ENCODE measurements at regions not wholly inside any gene's neighbourhood (a gene's known extent, or its start where the extent isn't known, plus 50 kb on each side); places are given as distances from the start of the nearest gene placed in this dataset.

- TF ChIP-seq KLF7 (tag by site-specific recombination; IDR thresholded peaks at IDR 0.05; ENCODE audit: borderline replicate concordance) (no peak), ZNF10 (tag by site-specific recombination; IDR thresholded peaks at IDR 0.05) (no peak), ZNF155 (tag by site-specific recombination; IDR thresholded peaks at IDR 0.05) (no peak), ZNF133 (tag by site-specific recombination; IDR thresholded peaks at IDR 0.05) (no peak), ZNF776 (tag by site-specific recombination; IDR thresholded peaks at IDR 0.05; ENCODE audit: borderline replicate concordance) (no peak), MYNN (tag by site-specific recombination; IDR thresholded peaks at IDR 0.05; ENCODE audit: borderline replicate concordance) (no peak), REPIN1 (tag by site-specific recombination; IDR thresholded peaks at IDR 0.05; ENCODE audit: low read depth) (no peak)
Observed at GRCh38 chr16:54506214-54506580, 219.6 kb upstream of the IRX3 start (continued).

GRCh38 chr16:54505549-54506213, 219.1 kb upstream of the IRX3 start:
- Histone ChIP-seq H3K9me3 (ENCODE audit: control insufficient read depth, insufficient read depth, low read depth, low read length) (no peaks in the 10 kb centered on the region), H3K27ac (ENCODE audit: extremely low read depth, low read depth, low read length) (no peak overlapping the region), H3K4me1 (ENCODE audit: control insufficient read depth, insufficient read depth, low read length) (peaks cover 23% of the 10 kb centered on the region), H3K4me3 (ENCODE audit: low read depth, low read length) (no peak overlapping the region), H3K36me3 (ENCODE audit: control insufficient read depth in 2 of 2, insufficient read depth in 1 of 2, low read length in 2 of 2) (no peaks in the 10 kb centered on the region)
- TF ChIP-seq, protein P1, sequence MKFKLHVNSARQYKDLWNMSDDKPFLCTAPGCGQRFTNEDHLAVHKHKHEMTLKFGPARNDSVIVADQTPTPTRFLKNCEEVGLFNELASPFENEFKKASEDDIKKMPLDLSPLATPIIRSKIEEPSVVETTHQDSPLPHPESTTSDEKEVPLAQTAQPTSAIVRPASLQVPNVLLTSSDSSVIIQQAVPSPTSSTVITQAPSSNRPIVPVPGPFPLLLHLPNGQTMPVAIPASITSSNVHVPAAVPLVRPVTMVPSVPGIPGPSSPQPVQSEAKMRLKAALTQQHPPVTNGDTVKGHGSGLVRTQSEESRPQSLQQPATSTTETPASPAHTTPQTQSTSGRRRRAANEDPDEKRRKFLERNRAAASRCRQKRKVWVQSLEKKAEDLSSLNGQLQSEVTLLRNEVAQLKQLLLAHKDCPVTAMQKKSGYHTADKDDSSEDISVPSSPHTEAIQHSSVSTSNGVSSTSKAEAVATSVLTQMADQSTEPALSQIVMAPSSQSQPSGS (tag by site-specific recombination; IDR thresholded peaks at IDR 0.05; ENCODE audit: low read depth): peak; percentile 84
- TF ChIP-seq KLF9 (tag by site-specific recombination; IDR thresholded peaks at IDR 0.05; ENCODE audit: low read depth): no peak
- TF ChIP-seq ZNF624 (tag by site-specific recombination; IDR thresholded peaks at IDR 0.05): no peak
- TF ChIP-seq ZNF561 (tag by site-specific recombination; IDR thresholded peaks at IDR 0.05; ENCODE audit: borderline replicate concordance): no peak
- TF ChIP-seq, protein P2, sequence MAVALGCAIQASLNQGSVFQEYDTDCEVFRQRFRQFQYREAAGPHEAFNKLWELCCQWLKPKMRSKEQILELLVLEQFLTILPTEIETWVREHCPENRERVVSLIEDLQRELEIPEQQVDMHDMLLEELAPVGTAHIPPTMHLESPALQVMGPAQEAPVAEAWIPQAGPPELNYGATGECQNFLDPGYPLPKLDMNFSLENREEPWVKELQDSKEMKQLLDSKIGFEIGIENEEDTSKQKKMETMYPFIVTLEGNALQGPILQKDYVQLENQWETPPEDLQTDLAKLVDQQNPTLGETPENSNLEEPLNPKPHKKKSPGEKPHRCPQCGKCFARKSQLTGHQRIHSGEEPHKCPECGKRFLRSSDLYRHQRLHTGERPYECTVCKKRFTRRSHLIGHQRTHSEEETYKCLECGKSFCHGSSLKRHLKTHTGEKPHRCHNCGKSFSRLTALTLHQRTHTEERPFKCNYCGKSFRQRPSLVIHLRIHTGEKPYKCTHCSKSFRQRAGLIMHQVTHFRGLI (tag by site-specific recombination; IDR thresholded peaks at IDR 0.05): no peak
- no peak for TF ChIP-seq ZNF175 (tag by site-specific recombination; IDR thresholded peaks at IDR 0.05)
- TF ChIP-seq ZNF629 (tag by site-specific recombination; IDR thresholded peaks at IDR 0.05): 0 out of 2 replicates have a peak, but pooled peaks have one; percentile 30
- TF ChIP-seq, protein P3, sequence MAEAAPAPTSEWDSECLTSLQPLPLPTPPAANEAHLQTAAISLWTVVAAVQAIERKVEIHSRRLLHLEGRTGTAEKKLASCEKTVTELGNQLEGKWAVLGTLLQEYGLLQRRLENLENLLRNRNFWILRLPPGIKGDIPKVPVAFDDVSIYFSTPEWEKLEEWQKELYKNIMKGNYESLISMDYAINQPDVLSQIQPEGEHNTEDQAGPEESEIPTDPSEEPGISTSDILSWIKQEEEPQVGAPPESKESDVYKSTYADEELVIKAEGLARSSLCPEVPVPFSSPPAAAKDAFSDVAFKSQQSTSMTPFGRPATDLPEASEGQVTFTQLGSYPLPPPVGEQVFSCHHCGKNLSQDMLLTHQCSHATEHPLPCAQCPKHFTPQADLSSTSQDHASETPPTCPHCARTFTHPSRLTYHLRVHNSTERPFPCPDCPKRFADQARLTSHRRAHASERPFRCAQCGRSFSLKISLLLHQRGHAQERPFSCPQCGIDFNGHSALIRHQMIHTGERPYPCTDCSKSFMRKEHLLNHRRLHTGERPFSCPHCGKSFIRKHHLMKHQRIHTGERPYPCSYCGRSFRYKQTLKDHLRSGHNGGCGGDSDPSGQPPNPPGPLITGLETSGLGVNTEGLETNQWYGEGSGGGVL (tag by site-specific recombination; IDR thresholded peaks at IDR 0.05): peak; percentile 17; the same call in 1 of the 2 replicates
- TF ChIP-seq ZNF600 (tag by site-specific recombination; IDR thresholded peaks at IDR 0.05): no peak
- TF ChIP-seq, protein P4, sequence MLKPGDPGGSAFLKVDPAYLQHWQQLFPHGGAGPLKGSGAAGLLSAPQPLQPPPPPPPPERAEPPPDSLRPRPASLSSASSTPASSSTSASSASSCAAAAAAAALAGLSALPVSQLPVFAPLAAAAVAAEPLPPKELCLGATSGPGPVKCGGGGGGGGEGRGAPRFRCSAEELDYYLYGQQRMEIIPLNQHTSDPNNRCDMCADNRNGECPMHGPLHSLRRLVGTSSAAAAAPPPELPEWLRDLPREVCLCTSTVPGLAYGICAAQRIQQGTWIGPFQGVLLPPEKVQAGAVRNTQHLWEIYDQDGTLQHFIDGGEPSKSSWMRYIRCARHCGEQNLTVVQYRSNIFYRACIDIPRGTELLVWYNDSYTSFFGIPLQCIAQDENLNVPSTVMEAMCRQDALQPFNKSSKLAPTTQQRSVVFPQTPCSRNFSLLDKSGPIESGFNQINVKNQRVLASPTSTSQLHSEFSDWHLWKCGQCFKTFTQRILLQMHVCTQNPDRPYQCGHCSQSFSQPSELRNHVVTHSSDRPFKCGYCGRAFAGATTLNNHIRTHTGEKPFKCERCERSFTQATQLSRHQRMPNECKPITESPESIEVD (tag by site-specific recombination; IDR thresholded peaks at IDR 0.05): peak; percentile 53
- no peak for TF ChIP-seq ZNF239 (tag by site-specific recombination; IDR thresholded peaks at IDR 0.05)
- TF ChIP-seq ZNF488 (tag by site-specific recombination; IDR thresholded peaks at IDR 0.05): no peak
- TF ChIP-seq ZNF664 (tag by site-specific recombination; IDR thresholded peaks at IDR 0.05): no peak
- no peak for TF ChIP-seq ZNF830 (tag by site-specific recombination; IDR thresholded peaks at IDR 0.05; ENCODE audit: low read depth)
- no peak for TF ChIP-seq ZNF658 (tag by site-specific recombination; IDR thresholded peaks at IDR 0.05)
- POLR2A ChIA-PET: no interaction called here
- CTCF ChIA-PET: no interaction called here
